ENCODE measurements at regions not wholly inside any gene's neighbourhood (a gene's known extent, or its start where the extent isn't known, plus 50 kb on each side); places are given as distances from the start of the nearest gene placed in this dataset.

GRCh38 chr1:72845381-72845780 lies 563.0 kb upstream of the NEGR1 start:
- H3K4me3 ChIP-seq = no peak overlapping the region
- in situ Hi-C loops (cut with MboI) = no loop called here
- ChIA-PET POLR2A (no interaction called here), SMC1A (ENCODE audit: uncharacterized antibody, unreplicated experiment) (no interaction called here), CTCF (interaction anchor here (1.5 kb wide), 1 partner anchor 15 kb away, joined by 3 read pairs; no protein-coding TSS in a partner anchor), RAD21 (ENCODE audit: unreplicated experiment) (no interaction called here)
- H4K20me1 ChIP-seq (ENCODE audit: control insufficient read depth, insufficient read depth) = no peaks in the 10 kb centered on the region
- no peak overlapping the region for H2AFZ ChIP-seq (ENCODE audit: control insufficient read depth, low read depth, low read length)
- no peak for FAIRE-seq
- no peak overlapping the region for H3K9ac ChIP-seq (ENCODE audit: control insufficient read depth, insufficient read depth, low read length)
- H3K27ac ChIP-seq (ENCODE audit: control insufficient read depth, insufficient read depth) = no peak overlapping the region
- no peaks in the 10 kb centered on the region for H3K4me1 ChIP-seq (ENCODE audit: control insufficient read depth, insufficient read depth, low read length)
- intact Hi-C loops (cut with micrococcal nuclease; ENCODE audit: unreplicated experiment) = no loop called here
- TF ChIP-seq KLF5 (IDR thresholded peaks at IDR 0.05; ENCODE audit: partially characterized antibody) (no peak), CTCF (IDR thresholded peaks at IDR 0.05 in 2 of 3, conservative IDR thresholded peaks at IDR 0.05 in 1 of 3; ENCODE audit: control insufficient read depth in 2 of 3, extremely low read depth in 1 of 3, insufficient read depth in 1 of 3, low read depth in 3 of 3, low read length in 3 of 3) (peak in 1 of 3 experiments; percentile 17; a peak in 1 of 6 replicates)
- 25% methylated on average over 4 of the region's 4 CpGs for WGBS (ENCODE audit: insufficient coverage, insufficient replicate concordance, low lambda C conversion rate, missing lambda C conversion rate)
- no peaks in the 10 kb centered on the region for H3K36me3 ChIP-seq (ENCODE audit: control insufficient read depth in 2 of 2, insufficient read depth in 2 of 2, low read length in 1 of 2)
- no peak for DNase-seq (ENCODE audit: low read depth, low spot score)
- no peaks in the 10 kb centered on the region for H3K79me2 ChIP-seq (ENCODE audit: control insufficient read depth, insufficient read depth, low read length)
- no peak overlapping the region for H3K4me2 ChIP-seq (ENCODE audit: control insufficient read depth, insufficient read depth)
- H3K9me3 ChIP-seq (replicated peaks; ENCODE audit: control insufficient read depth, insufficient read depth, low read length) = no peaks in the 10 kb centered on the region
- ATAC-seq = 0 out of 3 replicates have a peak, but pooled peaks have one; percentile 36
- no peaks in the 10 kb centered on the region for H3K27me3 ChIP-seq (replicated peaks in 1 of 2; ENCODE audit: control insufficient read depth in 2 of 2, insufficient read depth in 2 of 2, low read length in 1 of 2)
- BruUV-seq (replicated peaks) = no TSS peak

GRCh38 chr1:72837781-72838180 lies 555.4 kb upstream of the NEGR1 start:
- CTCF ChIA-PET = no interaction called here
- no peak overlapping the region for H3K9ac ChIP-seq (ENCODE audit: control insufficient read depth, insufficient read depth, low read length)
- H3K27me3 ChIP-seq (replicated peaks in 1 of 2; ENCODE audit: control insufficient read depth in 2 of 2, insufficient read depth in 2 of 2, low read length in 1 of 2) = no peaks in the 10 kb centered on the region
- no peak overlapping the region for H2AFZ ChIP-seq (ENCODE audit: control insufficient read depth, low read depth, low read length)
- no peaks in the 10 kb centered on the region for H3K9me3 ChIP-seq (replicated peaks; ENCODE audit: control insufficient read depth, insufficient read depth, low read length)
- no TSS peak for BruUV-seq (replicated peaks)
- intact Hi-C loops (cut with micrococcal nuclease; ENCODE audit: unreplicated experiment) (no loop called here), in situ Hi-C loops (cut with MboI) (no loop called here)
- H3K79me2 ChIP-seq (ENCODE audit: control insufficient read depth, insufficient read depth, low read length) = no peaks in the 10 kb centered on the region
- no peak overlapping the region for H3K4me3 ChIP-seq
- FAIRE-seq (no peak), ATAC-seq (no peak), DNase-seq (ENCODE audit: low read depth, low spot score) (no peak)
- SMC1A ChIA-PET (ENCODE audit: uncharacterized antibody, unreplicated experiment) = no interaction called here
- no peak overlapping the region for H3K27ac ChIP-seq (ENCODE audit: control insufficient read depth, insufficient read depth)
- H3K36me3 ChIP-seq (ENCODE audit: control insufficient read depth in 2 of 2, insufficient read depth in 2 of 2, low read length in 1 of 2) = no peaks in the 10 kb centered on the region
- POLR2A ChIA-PET = no interaction called here
- H3K4me2 ChIP-seq (ENCODE audit: control insufficient read depth, insufficient read depth) = no peak overlapping the region
- RAD21 ChIA-PET (ENCODE audit: unreplicated experiment) = no interaction called here
- no peaks in the 10 kb centered on the region for H3K4me1 ChIP-seq (ENCODE audit: control insufficient read depth, insufficient read depth, low read length)
- H4K20me1 ChIP-seq (ENCODE audit: control insufficient read depth, insufficient read depth) = no peaks in the 10 kb centered on the region
- TF ChIP-seq MLLT1 (IDR thresholded peaks at IDR 0.05) = no peak
- no peak for TF ChIP-seq CTCF (IDR thresholded peaks at IDR 0.05 in 2 of 3, conservative IDR thresholded peaks at IDR 0.05 in 1 of 3; ENCODE audit: control insufficient read depth in 2 of 3, extremely low read depth in 1 of 3, insufficient read depth in 1 of 3, low read depth in 3 of 3, low read length in 3 of 3)
- no peak for TF ChIP-seq IRF5 (IDR thresholded peaks at IDR 0.05; ENCODE audit: borderline replicate concordance)
- no peak for TF ChIP-seq MTA3 (IDR thresholded peaks at IDR 0.05; ENCODE audit: borderline replicate concordance, low read length)
